Body of pancreas (tissue), 4 donors: ENCODE measurements at regions not wholly inside any gene's neighbourhood (a gene's known extent, or its start where the extent isn't known, plus 50 kb on each side); places are given as distances from the start of the nearest gene placed in this dataset.

Experiments
- ATAC-seq: fragments of 150-250 bp; one replicate; pipeline ENCODE4 v1.9.1; 2016
- DNase-seq, 4 donors: peaks; one replicate each; pipeline ENCODE4 v3.0.0-alpha.2; 2019
- H3K27ac ChIP-seq, 4 donors: fragments of 200-600 bp; sonication (generic); 1 replicate in 3 of 4; 2 replicates in 1 of 4; pipeline versions ENCODE4 v1.5.1 to v1.6.1; 2016 to 2019; ENCODE audit warnings: mild to moderate bottlenecking in 1 of 4, mixed read lengths in 1 of 4, moderate library complexity in 1 of 4
- H3K27me3 ChIP-seq, 2 donors: fragments of 200-600 bp; sonication (generic); one replicate each; pipeline ENCODE4 v1.6.0; 2016; ENCODE audit warnings: mild to moderate bottlenecking in 1 of 2
- H3K36me3 ChIP-seq, 2 donors: fragments of 200-600 bp; sonication (generic); replicated peaks in 1 of 2; 2 replicates each; pipeline ENCODE4 v1.5.1; 2016; ENCODE audit warnings: low read depth in 2 of 2; ENCODE audit not compliant: insufficient read depth in 1 of 2
- H3K4me1 ChIP-seq: fragments of 200-600 bp; sonication (generic); one replicate; pipeline ENCODE4 v1.6.0; 2016
- H3K4me3 ChIP-seq, 2 donors: fragments of 200-600 bp; sonication (generic); 1 replicate in 1 of 2; 2 replicates in 1 of 2; pipeline ENCODE4 v1.5.1; 2016 to 2019
- H3K9me3 ChIP-seq, 3 donors: fragments of 200-600 bp; sonication (generic); 1 replicate in 2 of 3; 2 replicates in 1 of 3; pipeline ENCODE4 v1.5.1; 2016
- CTCF ChIP-seq, 7 experiments: fragments of 450-650 bp in 4 of 7; fragments of 200-600 bp in 3 of 7; sonication (generic) in 3 of 7; IDR thresholded peaks; one replicate each; pipeline ENCODE4 v1.5.1; 2016 to 2019; ENCODE audit warnings: antibody characterized with exemption in 7 of 7
- POLR2A ChIP-seq, 3 donors: fragments of 450-650 bp; IDR thresholded peaks; one replicate each; pipeline ENCODE4 v1.6.1; 2016; ENCODE audit warnings: antibody characterized with exemption in 3 of 3, mild to moderate bottlenecking in 2 of 3
- WGBS, 2 donors: methylation state at CpG; one replicate each; pipeline ENCODE4 v1.1.5; 2017; 5-methylcytosine and 5-hydroxymethylcytosine counted together
- intact Hi-C: fragments of 100-400 bp; cut with DNase I; formaldehyde crosslinking; loops from one replicate; pipeline ENCODE4 v1.15.1; 2023

- no peaks in the 10 kb centered on the region for H3K27me3 ChIP-seq
- no peak for TF ChIP-seq CTCF (IDR thresholded peaks at IDR 0.05)
- no peak for TF ChIP-seq POLR2A (IDR thresholded peaks at IDR 0.05)
- no peak overlapping the region for H3K27ac ChIP-seq
- ATAC-seq = no peak
- intact Hi-C loops = no loop called here
- H3K36me3 ChIP-seq = no peaks in the 10 kb centered on the region
- no peaks in the 10 kb centered on the region for H3K9me3 ChIP-seq
- 86 to 88% methylated on average over 4 of the region's 4 CpGs for WGBS, 2 donors
- H3K4me1 ChIP-seq = no peaks in the 10 kb centered on the region
- no peak overlapping the region for H3K4me3 ChIP-seq
- no peak for DNase-seq
Observed at GRCh38 chr6:147149092-147149491, 55.1 kb upstream of the STXBP5 start.

DNA sequence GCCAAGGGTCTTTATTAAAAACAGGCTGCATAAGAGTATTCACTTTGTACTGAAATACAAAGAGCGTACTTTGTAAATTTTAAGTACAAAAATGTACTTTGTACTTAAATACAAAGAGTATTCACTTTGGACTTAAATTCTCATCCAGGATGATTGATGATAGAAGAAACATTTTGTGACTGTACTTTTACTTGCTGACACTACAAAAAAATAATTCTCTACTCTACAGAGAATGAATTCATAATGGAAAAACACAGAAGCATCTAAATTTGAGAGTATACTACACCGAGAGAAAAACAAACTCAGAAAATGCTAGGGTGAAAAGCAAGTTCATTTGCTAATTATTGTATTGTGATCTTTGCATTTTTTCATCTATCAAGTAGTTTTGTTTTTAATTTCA lies 54.4 kb upstream of the STXBP5 start:
- no peak overlapping the region for H3K4me3 ChIP-seq
- no peaks in the 10 kb centered on the region for H3K36me3 ChIP-seq
- H3K4me1 ChIP-seq = no peaks in the 10 kb centered on the region
- H3K27ac ChIP-seq = no peak overlapping the region
- intact Hi-C loops = no loop called here
- DNase-seq = no peak
- H3K27me3 ChIP-seq = no peaks in the 10 kb centered on the region
- no peak for ATAC-seq
- WGBS, 2 donors = 97 to 98% methylated on average over 2 of the region's 2 CpGs
- no peak for TF ChIP-seq POLR2A (IDR thresholded peaks at IDR 0.05)
- TF ChIP-seq CTCF (IDR thresholded peaks at IDR 0.05) = no peak
- H3K9me3 ChIP-seq = no peaks in the 10 kb centered on the region

DNA sequence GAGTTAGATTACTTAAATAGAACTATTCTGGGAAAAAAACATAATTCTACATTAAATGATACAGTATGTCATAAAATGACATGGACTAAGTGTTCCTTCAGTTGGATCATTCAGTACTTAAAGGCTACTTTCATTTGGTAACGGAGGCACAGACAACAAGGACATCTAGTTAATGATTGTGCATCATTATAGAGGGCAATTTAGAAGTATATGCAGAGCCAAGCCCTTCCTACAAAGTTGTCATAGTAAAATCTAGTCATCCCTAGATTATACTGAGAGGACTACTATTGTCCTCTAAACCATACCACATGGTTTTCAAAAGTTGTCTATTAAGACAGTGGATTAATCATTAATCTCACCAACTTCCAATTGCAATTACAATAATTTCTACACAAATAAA lies 53.9 kb upstream of the STXBP5 start:
- H3K4me3 ChIP-seq = no peak overlapping the region
- 43 to 52% methylated on average over 1 of the region's 1 CpG for WGBS, 2 donors
- TF ChIP-seq POLR2A (IDR thresholded peaks at IDR 0.05) (no peak), CTCF (IDR thresholded peaks at IDR 0.05) (no peak)
- ATAC-seq (no peak), DNase-seq (no peak)
- no peaks in the 10 kb centered on the region for H3K4me1 ChIP-seq
- no peaks in the 10 kb centered on the region for H3K27me3 ChIP-seq
- no peaks in the 10 kb centered on the region for H3K9me3 ChIP-seq
- H3K27ac ChIP-seq = no peak overlapping the region
- no peaks in the 10 kb centered on the region for H3K36me3 ChIP-seq
- intact Hi-C loops = no loop called here
